ENCODE measurements at regions not wholly inside any gene's neighbourhood (a gene's known extent, or its start where the extent isn't known, plus 50 kb on each side); places are given as distances from the start of the nearest gene placed in this dataset.

GRCh38 chr3:194936659-194937058 lies 251.0 kb downstream of the FAM43A start:
- CTCF ChIA-PET, result no interaction called here
- POLR2A ChIA-PET, result no interaction called here
- DNase-seq (ENCODE audit: extremely low spot score), result no peak
- TF ChIP-seq ARNT (IDR thresholded peaks at IDR 0.05) (no peak), TARDBP (IDR thresholded peaks at IDR 0.05) (no peak), BHLHE40 (IDR thresholded peaks at IDR 0.05; ENCODE audit: borderline replicate concordance) (no peak), ZNF384 (IDR thresholded peaks at IDR 0.05) (no peak), NFRKB (IDR thresholded peaks at IDR 0.05) (no peak), FOXA1 (IDR thresholded peaks at IDR 0.05) (no peak), FOXK2 (IDR thresholded peaks at IDR 0.05) (no peak), L3MBTL2 (conservative IDR thresholded peaks at IDR 0.05) (no peak)

DNA sequence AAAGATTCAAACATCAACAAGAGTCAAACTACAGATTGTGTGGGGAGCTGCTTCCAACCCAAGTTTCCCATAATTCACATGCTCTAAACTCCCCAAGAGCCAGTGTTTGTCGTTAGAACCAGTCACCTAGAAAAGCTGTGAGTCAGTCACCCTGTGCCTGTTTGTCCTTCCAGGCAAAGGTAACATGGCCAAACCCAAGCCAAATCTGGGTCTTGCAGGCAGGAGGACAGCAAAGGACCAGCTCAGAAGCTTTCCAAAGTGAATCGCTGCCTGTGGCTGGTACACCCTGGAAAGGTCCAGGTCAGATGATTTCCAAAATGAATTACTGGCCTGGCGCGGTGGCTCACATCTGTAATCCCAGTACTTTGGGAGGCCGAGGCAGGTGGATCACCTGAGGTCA lies 251.5 kb downstream of the FAM43A start:
- POLR2A ChIA-PET, result no interaction called here
- no peak for TF ChIP-seq ARNT (IDR thresholded peaks at IDR 0.05)
- TF ChIP-seq ELF4 (IDR thresholded peaks at IDR 0.05), result no peak
- no peak for TF ChIP-seq L3MBTL2 (conservative IDR thresholded peaks at IDR 0.05)
- TF ChIP-seq, protein P1, sequence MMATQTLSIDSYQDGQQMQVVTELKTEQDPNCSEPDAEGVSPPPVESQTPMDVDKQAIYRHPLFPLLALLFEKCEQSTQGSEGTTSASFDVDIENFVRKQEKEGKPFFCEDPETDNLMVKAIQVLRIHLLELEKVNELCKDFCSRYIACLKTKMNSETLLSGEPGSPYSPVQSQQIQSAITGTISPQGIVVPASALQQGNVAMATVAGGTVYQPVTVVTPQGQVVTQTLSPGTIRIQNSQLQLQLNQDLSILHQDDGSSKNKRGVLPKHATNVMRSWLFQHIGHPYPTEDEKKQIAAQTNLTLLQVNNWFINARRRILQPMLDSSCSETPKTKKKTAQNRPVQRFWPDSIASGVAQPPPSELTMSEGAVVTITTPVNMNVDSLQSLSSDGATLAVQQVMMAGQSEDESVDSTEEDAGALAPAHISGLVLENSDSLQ (IDR thresholded peaks at IDR 0.05), result no peak
- no peak for TF ChIP-seq FOXM1 (IDR thresholded peaks at IDR 0.05; ENCODE audit: borderline replicate concordance)
- no peak for TF ChIP-seq HDGF (IDR thresholded peaks at IDR 0.05; ENCODE audit: borderline replicate concordance)
- TF ChIP-seq FOXA1 (IDR thresholded peaks at IDR 0.05), result no peak
- TF ChIP-seq TARDBP (IDR thresholded peaks at IDR 0.05), result no peak
- TF ChIP-seq ZNF384 (IDR thresholded peaks at IDR 0.05), result no peak
- TF ChIP-seq CTBP1 (IDR thresholded peaks at IDR 0.05; ENCODE audit: borderline replicate concordance), result no peak
- no peak for TF ChIP-seq BHLHE40 (IDR thresholded peaks at IDR 0.05; ENCODE audit: borderline replicate concordance)
- TF ChIP-seq FOXK2 (IDR thresholded peaks at IDR 0.05), result no peak
- TF ChIP-seq LEF1 (IDR thresholded peaks at IDR 0.05; ENCODE audit: borderline replicate concordance), result no peak
- TF ChIP-seq SUZ12 (IDR thresholded peaks at IDR 0.05), result no peak
- no peak for TF ChIP-seq NFRKB (IDR thresholded peaks at IDR 0.05)
- TF ChIP-seq SP1 (IDR thresholded peaks at IDR 0.05), result no peak
- DNase-seq (ENCODE audit: extremely low spot score), result no peak
- CTCF ChIA-PET, result no interaction called here

DNA sequence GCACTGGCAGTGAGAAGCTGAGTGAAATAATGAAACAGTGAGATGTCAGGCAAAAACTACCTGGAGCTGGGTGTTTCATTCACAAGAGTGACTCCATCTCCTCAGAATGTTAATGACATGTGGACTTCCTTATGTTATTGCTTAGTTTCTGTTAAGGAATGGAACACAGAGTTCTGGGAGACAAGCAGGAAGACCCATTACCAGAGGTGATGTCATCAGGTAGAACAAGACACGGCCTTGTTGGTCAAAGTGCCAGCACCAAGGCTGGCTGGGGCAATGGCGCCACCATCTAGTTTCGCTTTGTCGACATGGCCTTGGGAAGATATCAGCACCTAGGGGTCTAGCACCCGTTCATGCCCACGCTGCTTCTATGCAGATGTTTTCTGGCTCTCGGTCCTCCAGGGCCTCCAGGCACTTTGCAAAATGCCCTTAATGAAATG lies 252.2 kb downstream of the FAM43A start:
- DNase-seq (ENCODE audit: extremely low spot score), result no peak
- CTCF ChIA-PET, result no interaction called here
- TF ChIP-seq BHLHE40 (IDR thresholded peaks at IDR 0.05; ENCODE audit: borderline replicate concordance) (no peak), SP1 (IDR thresholded peaks at IDR 0.05) (no peak), TARDBP (IDR thresholded peaks at IDR 0.05) (no peak), FOXM1 (IDR thresholded peaks at IDR 0.05; ENCODE audit: borderline replicate concordance) (no peak)
- POLR2A ChIA-PET, result no interaction called here

DNA sequence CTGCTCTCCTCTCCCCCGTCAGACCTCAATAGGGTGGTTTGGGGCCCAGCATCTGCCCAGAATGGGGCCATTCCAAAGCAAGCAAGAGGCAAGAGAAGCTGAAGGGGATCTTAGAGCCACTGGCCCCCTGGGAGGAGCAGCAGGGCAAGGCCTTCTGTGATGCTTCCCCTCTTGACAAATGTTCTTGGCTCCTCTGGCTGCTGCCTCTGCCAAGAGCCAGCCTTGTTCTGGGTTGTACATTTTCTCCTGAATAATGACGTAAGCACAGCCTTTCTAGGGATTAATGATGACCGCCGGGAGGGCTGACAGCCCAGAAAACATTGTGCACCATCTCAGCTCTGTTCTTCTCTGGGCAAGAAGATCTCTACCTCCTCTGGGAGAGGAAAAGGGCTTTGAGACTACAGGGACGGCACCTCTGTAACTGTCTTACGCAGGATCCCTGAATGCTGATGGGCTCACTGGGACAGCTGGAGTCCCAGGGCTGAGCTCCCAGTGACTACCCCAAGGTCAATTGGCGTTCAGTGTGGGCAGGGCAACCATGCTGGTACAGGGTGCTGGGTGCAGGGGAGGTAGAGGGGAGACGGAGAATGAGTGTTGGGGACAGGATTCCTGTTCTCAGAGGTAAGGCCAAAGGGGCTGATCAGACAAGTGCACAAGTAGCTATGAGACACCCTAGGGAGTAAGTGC lies 253.3 kb downstream of the FAM43A start:
- TF ChIP-seq LEF1 (IDR thresholded peaks at IDR 0.05; ENCODE audit: borderline replicate concordance) (no peak), ZNF384 (IDR thresholded peaks at IDR 0.05) (no peak), HDGF (IDR thresholded peaks at IDR 0.05; ENCODE audit: borderline replicate concordance) (no peak), NFRKB (IDR thresholded peaks at IDR 0.05) (no peak), SUZ12 (IDR thresholded peaks at IDR 0.05) (no peak), TARDBP (IDR thresholded peaks at IDR 0.05) (no peak), FOXA1 (IDR thresholded peaks at IDR 0.05) (no peak), FOXM1 (IDR thresholded peaks at IDR 0.05; ENCODE audit: borderline replicate concordance) (no peak), BHLHE40 (IDR thresholded peaks at IDR 0.05; ENCODE audit: borderline replicate concordance) (no peak), L3MBTL2 (conservative IDR thresholded peaks at IDR 0.05) (no peak), ELF4 (IDR thresholded peaks at IDR 0.05) (no peak), CTBP1 (IDR thresholded peaks at IDR 0.05; ENCODE audit: borderline replicate concordance) (no peak)
- TF ChIP-seq, protein P1 (IDR thresholded peaks at IDR 0.05), result no peak
- DNase-seq (ENCODE audit: extremely low spot score), result no peak
- POLR2A ChIA-PET, result no interaction called here
- CTCF ChIA-PET, result no interaction called here

GRCh38 chr3:194939532-194939909 lies 253.8 kb downstream of the FAM43A start:
- DNase-seq (ENCODE audit: extremely low spot score), result no peak
- ChIA-PET CTCF (no interaction called here), POLR2A (no interaction called here)
- TF ChIP-seq SP1 (IDR thresholded peaks at IDR 0.05), result no peak
- TF ChIP-seq ARNT (IDR thresholded peaks at IDR 0.05), result no peak
- no peak for TF ChIP-seq SUZ12 (IDR thresholded peaks at IDR 0.05)
- no peak for TF ChIP-seq ELF4 (IDR thresholded peaks at IDR 0.05)
- TF ChIP-seq FOXA1 (IDR thresholded peaks at IDR 0.05), result no peak
- TF ChIP-seq ZNF384 (IDR thresholded peaks at IDR 0.05), result no peak
- TF ChIP-seq FOXK2 (IDR thresholded peaks at IDR 0.05), result no peak
- no peak for TF ChIP-seq TARDBP (IDR thresholded peaks at IDR 0.05)
- TF ChIP-seq, protein P1 (IDR thresholded peaks at IDR 0.05), result no peak
- TF ChIP-seq HDGF (IDR thresholded peaks at IDR 0.05; ENCODE audit: borderline replicate concordance), result no peak
- TF ChIP-seq L3MBTL2 (conservative IDR thresholded peaks at IDR 0.05), result no peak
- TF ChIP-seq LEF1 (IDR thresholded peaks at IDR 0.05; ENCODE audit: borderline replicate concordance), result no peak
- TF ChIP-seq BHLHE40 (IDR thresholded peaks at IDR 0.05; ENCODE audit: borderline replicate concordance), result no peak
- TF ChIP-seq NFRKB (IDR thresholded peaks at IDR 0.05), result no peak
- TF ChIP-seq FOXM1 (IDR thresholded peaks at IDR 0.05; ENCODE audit: borderline replicate concordance), result no peak
- no peak for TF ChIP-seq CTBP1 (IDR thresholded peaks at IDR 0.05; ENCODE audit: borderline replicate concordance)
